HEK293 (cell line): ENCODE measurements at regions not wholly inside any gene's neighbourhood (a gene's known extent, or its start where the extent isn't known, plus 50 kb on each side); places are given as distances from the start of the nearest gene placed in this dataset.

Experiments used
- CTCF ChIA-PET: fragments of 350-600 bp; formaldehyde crosslinking; extraction: SDS; loops from one replicate; lab custom pipeline; 2021; ENCODE audit warnings: antibody characterized with exemption; lab: Yijun Ruan, JAX
- POLR2A ChIA-PET: fragments of 300-600 bp; formaldehyde crosslinking; extraction: SDS; loops from one replicate; lab custom pipeline; 2020; ENCODE audit warnings: antibody characterized with exemption, inconsistent platforms; lab: Yijun Ruan, JAX
- H3K27ac ChIP-seq: fragments of 200-500 bp; sonication (Bioruptor generic); 2 replicates; pipeline ENCODE4 v1.5.1; 2014; ENCODE audit warnings: low read depth, low read length, control low read depth, inconsistent platforms; ENCODE audit errors: extremely low read depth
- H3K36me3 ChIP-seq, 2 experiments: fragments of 200-500 bp in 1 of 2; sonication (Bioruptor generic) in 1 of 2; 1 replicate in 1 of 2; 2 replicates in 1 of 2; pipeline ENCODE4 v1.5.1; 2014 to 2017; ENCODE audit warnings: inconsistent platforms in 2 of 2, low read length in 2 of 2; ENCODE audit not compliant: control insufficient read depth in 2 of 2, insufficient read depth in 1 of 2
- H3K4me1 ChIP-seq: fragments of 200-500 bp; sonication (Bioruptor generic); 2 replicates; pipeline ENCODE4 v1.5.1; 2014; ENCODE audit warnings: mild to moderate bottlenecking, low read length, inconsistent platforms; ENCODE audit not compliant: control insufficient read depth, insufficient read depth
- H3K4me3 ChIP-seq: 2 replicates; pipeline ENCODE4 v1.5.1; 2011; ENCODE audit warnings: low read depth, mild to moderate bottlenecking, control low read depth, low read length, moderate library complexity
- H3K9me3 ChIP-seq: fragments of 200-500 bp; sonication (Bioruptor generic); 2 replicates; pipeline ENCODE4 v1.5.1; 2014; ENCODE audit warnings: low read depth, low read length, inconsistent platforms; ENCODE audit not compliant: control insufficient read depth, insufficient read depth
- GLIS1 ChIP-seq: fragments of 450-650 bp; formaldehyde crosslinking; IDR thresholded peaks from 2 replicates; pipeline ENCODE4 v1.5.1; 2016; ENCODE audit warnings: missing biosample characterization, missing genetic modification characterization
- OVOL3 ChIP-seq: fragments of 450-650 bp; formaldehyde crosslinking; IDR thresholded peaks from 2 replicates; pipeline ENCODE4 v1.5.1; 2016; ENCODE audit warnings: missing biosample characterization, missing genetic modification characterization
- PRDM6 ChIP-seq: fragments of 450-650 bp; formaldehyde crosslinking; IDR thresholded peaks from 2 replicates; pipeline ENCODE4 v1.5.1; 2017; ENCODE audit warnings: missing biosample characterization, missing genetic modification characterization
- REST ChIP-seq: fragments of 450-650 bp; formaldehyde crosslinking; IDR thresholded peaks from 2 replicates; pipeline ENCODE4 v1.5.1; 2016; ENCODE audit warnings: missing biosample characterization, missing genetic modification characterization
- SALL2 ChIP-seq: fragments of 450-650 bp; formaldehyde crosslinking; IDR thresholded peaks from 2 replicates; pipeline ENCODE4 v1.5.0; 2017; ENCODE audit warnings: missing biosample characterization, mild to moderate bottlenecking, missing genetic modification characterization, borderline replicate concordance
- SCRT2 ChIP-seq: fragments of 450-650 bp; formaldehyde crosslinking; IDR thresholded peaks from 2 replicates; pipeline ENCODE4 v1.5.1; 2016; ENCODE audit warnings: missing biosample characterization, missing genetic modification characterization
- ZBTB17 ChIP-seq: fragments of 450-650 bp; formaldehyde crosslinking; IDR thresholded peaks from 2 replicates; pipeline ENCODE4 v1.5.1; 2016; ENCODE audit warnings: missing biosample characterization, missing genetic modification characterization
- ZIC2 ChIP-seq: fragments of 450-650 bp; formaldehyde crosslinking; IDR thresholded peaks from 2 replicates; pipeline ENCODE4 v1.5.1; 2016; ENCODE audit warnings: missing biosample characterization, missing genetic modification characterization
- ZNF112 ChIP-seq: fragments of 450-650 bp; formaldehyde crosslinking; IDR thresholded peaks from 2 replicates; pipeline ENCODE4 v1.5.0; 2017; ENCODE audit warnings: missing biosample characterization, missing genetic modification characterization
- ZNF148 ChIP-seq: fragments of 450-650 bp; formaldehyde crosslinking; IDR thresholded peaks from 2 replicates; pipeline ENCODE4 v1.5.0; 2017; ENCODE audit warnings: missing biosample characterization, missing genetic modification characterization, borderline replicate concordance
- ZNF155 ChIP-seq: fragments of 450-650 bp; formaldehyde crosslinking; IDR thresholded peaks from 2 replicates; pipeline ENCODE4 v1.5.1; 2016; ENCODE audit warnings: missing biosample characterization, missing genetic modification characterization
- ZNF18 ChIP-seq: fragments of 450-650 bp; formaldehyde crosslinking; IDR thresholded peaks from 2 replicates; pipeline ENCODE4 v1.5.1; 2016; ENCODE audit warnings: missing biosample characterization, missing genetic modification characterization
- ZNF239 ChIP-seq: fragments of 450-650 bp; formaldehyde crosslinking; IDR thresholded peaks from 2 replicates; pipeline ENCODE4 v1.5.1; 2016; ENCODE audit warnings: missing biosample characterization, missing genetic modification characterization
- ZNF24 ChIP-seq: fragments of 450-650 bp; formaldehyde crosslinking; IDR thresholded peaks from 2 replicates; pipeline ENCODE4 v1.5.1; 2016; ENCODE audit warnings: missing biosample characterization, missing genetic modification characterization
- ZNF302 ChIP-seq: fragments of 450-650 bp; formaldehyde crosslinking; IDR thresholded peaks from 2 replicates; pipeline ENCODE4 v1.5.1; 2016; ENCODE audit warnings: missing biosample characterization, missing genetic modification characterization, low read depth
- ZNF37A ChIP-seq: fragments of 450-650 bp; IDR thresholded peaks from 2 replicates; pipeline ENCODE4 v1.5.1; 2018; ENCODE audit warnings: missing biosample characterization, missing genetic modification characterization
- ZNF391 ChIP-seq: fragments of 450-650 bp; formaldehyde crosslinking; IDR thresholded peaks from 2 replicates; pipeline ENCODE4 v1.5.1; 2016; ENCODE audit warnings: low read depth, missing biosample characterization, missing genetic modification characterization, borderline replicate concordance
- ZNF488 ChIP-seq: fragments of 450-650 bp; formaldehyde crosslinking; IDR thresholded peaks from 2 replicates; pipeline ENCODE4 v1.5.1; 2016; ENCODE audit warnings: missing biosample characterization, missing genetic modification characterization
- ZNF501 ChIP-seq: fragments of 450-650 bp; formaldehyde crosslinking; IDR thresholded peaks from 2 replicates; pipeline ENCODE4 v1.5.1; 2016; ENCODE audit warnings: missing biosample characterization, missing genetic modification characterization
- ZNF549 ChIP-seq: fragments of 450-650 bp; IDR thresholded peaks from 2 replicates; pipeline ENCODE4 v1.5.1; 2018; ENCODE audit warnings: missing biosample characterization, missing genetic modification characterization, mild to moderate bottlenecking, inconsistent platforms, moderate library complexity
- ZNF600 ChIP-seq: fragments of 450-650 bp; formaldehyde crosslinking; IDR thresholded peaks from 2 replicates; pipeline ENCODE4 v1.5.1; 2016; ENCODE audit warnings: missing biosample characterization, missing genetic modification characterization
- ZNF610 ChIP-seq: fragments of 450-650 bp; formaldehyde crosslinking; IDR thresholded peaks from 2 replicates; pipeline ENCODE4 v1.5.1; 2016; ENCODE audit warnings: missing biosample characterization, missing genetic modification characterization, borderline replicate concordance
- ZNF654 ChIP-seq: fragments of 450-650 bp; formaldehyde crosslinking; IDR thresholded peaks from 2 replicates; pipeline ENCODE4 v1.5.1; 2016; ENCODE audit warnings: low read depth, missing biosample characterization, missing genetic modification characterization
- ZNF658 ChIP-seq: fragments of 450-650 bp; formaldehyde crosslinking; IDR thresholded peaks from 2 replicates; pipeline ENCODE4; 2016; ENCODE audit warnings: missing biosample characterization, missing genetic modification characterization
- ZNF660 ChIP-seq: fragments of 450-650 bp; IDR thresholded peaks from 2 replicates; pipeline ENCODE4 v1.5.1; 2018; ENCODE audit warnings: missing biosample characterization, mild to moderate bottlenecking, missing genetic modification characterization
- ZSCAN23 ChIP-seq: fragments of 450-650 bp; formaldehyde crosslinking; IDR thresholded peaks from 2 replicates; pipeline ENCODE4 v1.5.1; 2016; ENCODE audit warnings: missing biosample characterization, missing genetic modification characterization

GRCh38 chr13:26482451-26483197 is 74.9 kb upstream of the WASF3 start (continued):
- no peak for TF ChIP-seq ZSCAN23 (tag by site-specific recombination)
- TF ChIP-seq ZNF660 (tag by site-specific recombination): peak; percentile 64; the same call in 1 of the 2 replicates
- no peak for TF ChIP-seq ZNF302
- peak; percentile 35 for TF ChIP-seq ZNF654
- no peak for TF ChIP-seq SALL2 (tag by site-specific recombination)
- TF ChIP-seq ZNF18 (tag by site-specific recombination): no peak
- no peak for TF ChIP-seq ZNF610 (tag by site-specific recombination)
- peak; percentile 19; the same call in 1 of the 2 replicates for TF ChIP-seq SCRT2 (tag by site-specific recombination)
- TF ChIP-seq OVOL3: no peak
- no peak for TF ChIP-seq ZNF239 (tag by site-specific recombination)
- no peak for TF ChIP-seq ZNF600 (tag by site-specific recombination)
- no peak for TF ChIP-seq ZNF112 (tag by site-specific recombination)
- no peak for TF ChIP-seq ZNF488 (tag by site-specific recombination)
- no peak for TF ChIP-seq ZNF658 (tag by site-specific recombination)
- no peak for TF ChIP-seq ZNF501 (tag by site-specific recombination)
- TF ChIP-seq GLIS1 (tag by site-specific recombination): no peak

- no peaks in the 10 kb centered on the region for H3K9me3 ChIP-seq
- H3K4me1 ChIP-seq: no peaks in the 10 kb centered on the region
- no peaks in the 10 kb centered on the region for H3K36me3 ChIP-seq
- CTCF ChIA-PET: interaction anchor here (0.5 to 4.0 kb wide), 6 partner anchors 12 to 300 kb away, joined by 3 to 28 read pairs (median 4); no protein-coding TSS in a partner anchor
- H3K27ac ChIP-seq: no peak overlapping the region
- POLR2A ChIA-PET: no interaction called here
- H3K4me3 ChIP-seq: no peak overlapping the region
- TF ChIP-seq ZNF37A: no peak
- TF ChIP-seq ZBTB17 (tag by site-specific recombination): no peak
- TF ChIP-seq ZNF549 (tag by site-specific recombination): no peak
- TF ChIP-seq ZIC2 (tag by site-specific recombination): no peak
- no peak for TF ChIP-seq PRDM6 (tag by site-specific recombination)
- TF ChIP-seq ZNF155: no peak
- no peak for TF ChIP-seq ZNF148 (tag by site-specific recombination)
- TF ChIP-seq ZNF391 (tag by site-specific recombination): no peak
- TF ChIP-seq ZNF501 (tag by site-specific recombination): no peak
- TF ChIP-seq ZNF600 (tag by site-specific recombination): no peak
- no peak for TF ChIP-seq ZNF24
- TF ChIP-seq REST: no peak
Measured at GRCh38 chr13:26483546-26483945, 73.9 kb upstream of the WASF3 start.
